Psoas muscle (tissue), 7 donors: ENCODE measurements at regions not wholly inside any gene's neighbourhood (a gene's known extent, or its start where the extent isn't known, plus 50 kb on each side); places are given as distances from the start of the nearest gene placed in this dataset.
"Not testable (repeated sequence)": the region's sequence is repeated elsewhere in the genome, so short reads cannot be mapped to it uniquely, and the experiment has no call there.

Experiments
- ATAC-seq, 4 donors: fragments of 200-7000 bp; cut with Tn5 transposase; one replicate each; pipeline ENCODE4 v1.9.1; 2020; ENCODE audit warnings: moderate library complexity in 3 of 4, mild to moderate bottlenecking in 2 of 4
- DNase-seq, 2 donors: peaks; one replicate each; pipeline ENCODE4 v3.0.0-alpha.2; 2020
- H3K27ac ChIP-seq: fragments of 200-600 bp; one replicate; pipeline ENCODE4 v1.8.0; 2022
- H3K27me3 ChIP-seq, 3 donors: fragments of 200-600 bp in 1 of 3; one replicate each; pipeline versions ENCODE4 v1.6.1 to v1.8.0; 2013 to 2022; ENCODE audit warnings: low read length in 2 of 3, mild to moderate bottlenecking in 2 of 3, moderate library complexity in 1 of 3; ENCODE audit not compliant: insufficient read depth in 3 of 3
- H3K36me3 ChIP-seq, 2 donors: fragments of 200-600 bp in 1 of 2; one replicate each; pipeline versions ENCODE4 v1.6.1 to v1.8.0; 2013 to 2022; ENCODE audit warnings: low read depth in 1 of 2, mild to moderate bottlenecking in 1 of 2, moderate library complexity in 1 of 2; ENCODE audit not compliant: insufficient read depth in 1 of 2
- H3K4me1 ChIP-seq: fragments of 200-600 bp; one replicate; pipeline ENCODE4 v1.8.0; 2022
- H3K4me3 ChIP-seq: fragments of 200-600 bp; one replicate; pipeline ENCODE4 v1.8.0; 2022; ENCODE audit warnings: mild to moderate bottlenecking
- H3K9me3 ChIP-seq: fragments of 200-600 bp; one replicate; pipeline ENCODE4 v1.8.0; 2022
- WGBS, 3 donors: extraction: QIAGEN DNeasy Blood & Tissue Kit; methylation state at CpG; one replicate each; pipeline versions ENCODE4 v1.1.6 to v1.1.7; 2013; 5-methylcytosine and 5-hydroxymethylcytosine counted together
- intact Hi-C, 2 donors: fragments of 100-400 bp; cut with DNase I; formaldehyde crosslinking; loops; one replicate each; pipeline versions ENCODE4 v1.11.0 to v1.14.2; 2022
- TF ChIP-seq, protein P1 (sequence below): fragments of 200-600 bp; IDR thresholded peaks from one replicate; pipeline ENCODE4 v1.8.0; 2022; ENCODE audit warnings: antibody characterized with exemption
- donor health status: healthy with polysubstance abuse.
- donor health status: DM: no; HTN: no; CAD: no; lungs with moderate emphysema.
- donor health status: Bipolar disorder and iron deficiency.
- donor health status: healthy.
- donor health status: DM: yes; HTN: yes; CAD: no.
- donor health status: DM: no; HTN: no; CAD: no.
- donor health status: DM: yes; HTN: yes; CAD: no.

DNA sequence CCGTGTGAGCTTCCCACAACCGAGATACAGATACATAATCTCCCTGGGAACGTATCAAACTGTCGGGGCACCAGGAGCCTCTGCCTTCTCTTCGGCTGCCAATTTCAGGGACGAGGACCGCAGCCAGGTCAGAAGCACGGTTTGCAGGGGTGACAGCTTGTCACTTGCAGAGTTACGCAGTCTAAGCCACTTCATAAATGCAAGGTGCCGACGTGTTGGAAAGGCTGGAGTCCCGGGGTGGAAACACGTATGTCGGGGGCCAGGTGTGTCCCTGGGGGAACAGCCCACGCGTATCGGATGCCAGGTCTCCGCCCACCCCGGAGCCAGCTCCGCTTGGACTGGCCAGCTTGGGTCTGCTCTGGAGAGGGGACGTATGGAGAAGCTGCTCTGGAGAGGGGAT lies 76.3 kb upstream of the SHOX start:
- ATAC-seq (no peak), DNase-seq (no peak)
- intact Hi-C loops = no loop called here
- H3K27me3 ChIP-seq = peaks cover 0 to 2% (median 0%) of the 10 kb centered on the region in 3 donors
- H3K4me1 ChIP-seq = no peaks in the 10 kb centered on the region
- TF ChIP-seq, protein P1, sequence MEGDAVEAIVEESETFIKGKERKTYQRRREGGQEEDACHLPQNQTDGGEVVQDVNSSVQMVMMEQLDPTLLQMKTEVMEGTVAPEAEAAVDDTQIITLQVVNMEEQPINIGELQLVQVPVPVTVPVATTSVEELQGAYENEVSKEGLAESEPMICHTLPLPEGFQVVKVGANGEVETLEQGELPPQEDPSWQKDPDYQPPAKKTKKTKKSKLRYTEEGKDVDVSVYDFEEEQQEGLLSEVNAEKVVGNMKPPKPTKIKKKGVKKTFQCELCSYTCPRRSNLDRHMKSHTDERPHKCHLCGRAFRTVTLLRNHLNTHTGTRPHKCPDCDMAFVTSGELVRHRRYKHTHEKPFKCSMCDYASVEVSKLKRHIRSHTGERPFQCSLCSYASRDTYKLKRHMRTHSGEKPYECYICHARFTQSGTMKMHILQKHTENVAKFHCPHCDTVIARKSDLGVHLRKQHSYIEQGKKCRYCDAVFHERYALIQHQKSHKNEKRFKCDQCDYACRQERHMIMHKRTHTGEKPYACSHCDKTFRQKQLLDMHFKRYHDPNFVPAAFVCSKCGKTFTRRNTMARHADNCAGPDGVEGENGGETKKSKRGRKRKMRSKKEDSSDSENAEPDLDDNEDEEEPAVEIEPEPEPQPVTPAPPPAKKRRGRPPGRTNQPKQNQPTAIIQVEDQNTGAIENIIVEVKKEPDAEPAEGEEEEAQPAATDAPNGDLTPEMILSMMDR = no peak
- 73 to 78% (median 77%) methylated on average over 21 of the region's 21 CpGs for WGBS, 3 donors
- H3K36me3 ChIP-seq = no peaks in the 10 kb centered on the region
- no peaks in the 10 kb centered on the region for H3K9me3 ChIP-seq
- H3K27ac ChIP-seq = no peak overlapping the region
- H3K4me3 ChIP-seq = no peak overlapping the region

DNA sequence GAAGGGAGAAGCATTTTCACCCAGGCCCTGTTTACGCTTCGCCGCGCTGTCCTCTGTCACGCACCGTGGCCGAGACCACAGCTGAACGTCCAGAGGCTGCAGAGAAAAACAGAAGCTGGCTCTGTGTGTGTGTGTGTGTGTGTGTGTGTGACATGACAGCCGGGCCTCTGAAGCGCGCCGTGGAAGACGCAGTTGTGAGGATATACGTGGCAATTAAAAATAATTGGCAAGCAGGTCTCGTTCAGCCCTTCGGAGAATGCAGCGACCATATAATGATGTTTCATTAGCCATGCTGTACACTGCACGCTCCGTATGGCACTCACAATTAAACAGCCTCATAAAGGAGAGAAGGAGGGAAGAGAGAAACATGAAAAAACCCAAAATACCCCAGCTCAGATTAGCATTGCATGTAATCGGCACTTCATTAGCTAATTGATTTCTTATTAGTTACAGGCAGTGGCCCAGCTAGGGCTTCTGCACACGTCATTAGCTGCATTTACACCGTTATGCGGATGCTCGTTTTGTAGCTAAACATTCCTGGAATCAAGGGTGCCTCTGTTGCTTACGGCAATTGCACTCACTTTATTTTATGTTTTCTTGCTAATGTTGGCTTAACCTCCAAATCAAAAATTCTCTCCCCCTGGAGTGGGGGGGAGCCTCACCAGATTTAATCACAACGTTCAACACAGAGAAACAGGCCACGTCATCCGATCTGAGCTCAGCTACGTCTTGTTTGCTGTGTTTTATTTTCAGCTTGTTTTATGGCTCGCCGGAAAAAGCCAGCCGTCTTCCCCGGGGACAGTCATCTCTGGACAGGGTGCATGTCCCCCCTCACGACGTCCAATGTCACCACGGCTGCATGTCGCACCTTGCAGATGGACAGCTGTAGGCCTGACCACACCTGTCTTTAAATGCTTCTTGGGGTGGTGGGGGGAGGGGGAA lies 74.6 kb upstream of the SHOX start:
- Histone ChIP-seq H3K4me1 (no peaks in the 10 kb centered on the region), H3K27me3 (peaks cover 0 to 2% (median 0%) of the 10 kb centered on the region in 3 donors), H3K36me3 (no peaks in the 10 kb centered on the region), H3K27ac (no peak overlapping the region), H3K9me3 (no peaks in the 10 kb centered on the region), H3K4me3 (no peak overlapping the region)
- 37 to 51% (median 49%) methylated on average over 37 of the region's 37 CpGs for WGBS, 3 donors
- no peak for ATAC-seq
- TF ChIP-seq, protein P1 = no peak
- DNase-seq = no peak
- intact Hi-C loops = no loop called here

DNA sequence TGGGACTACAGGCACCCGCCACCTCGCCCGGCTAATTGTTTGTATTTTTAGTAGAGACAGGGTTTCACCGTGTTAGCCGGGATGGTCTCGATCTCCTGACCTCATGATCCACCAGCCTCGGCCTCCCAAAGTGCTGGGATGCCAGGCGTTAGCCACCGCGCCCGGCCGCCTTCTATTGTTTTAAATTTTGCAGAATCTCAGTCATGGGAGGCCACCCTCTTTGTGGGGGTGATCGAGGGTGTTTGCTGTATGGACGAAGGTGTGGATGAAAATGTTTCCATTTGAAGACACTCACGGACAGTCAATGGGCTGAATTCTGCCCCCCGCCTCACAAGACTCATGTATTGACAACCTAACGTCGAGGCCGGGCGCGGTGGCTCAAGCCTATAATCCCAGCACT lies 73.0 kb upstream of the SHOX start:
- H3K27ac ChIP-seq, intact Hi-C loops, H3K4me1 ChIP-seq, H3K4me3 ChIP-seq, DNase-seq, ATAC-seq, H3K27me3 ChIP-seq, H3K9me3 ChIP-seq, H3K36me3 ChIP-seq: not testable (repeated sequence)
- WGBS, 3 donors = 87 to 92% (median 92%) methylated on average over 21 of the region's 21 CpGs

DNA sequence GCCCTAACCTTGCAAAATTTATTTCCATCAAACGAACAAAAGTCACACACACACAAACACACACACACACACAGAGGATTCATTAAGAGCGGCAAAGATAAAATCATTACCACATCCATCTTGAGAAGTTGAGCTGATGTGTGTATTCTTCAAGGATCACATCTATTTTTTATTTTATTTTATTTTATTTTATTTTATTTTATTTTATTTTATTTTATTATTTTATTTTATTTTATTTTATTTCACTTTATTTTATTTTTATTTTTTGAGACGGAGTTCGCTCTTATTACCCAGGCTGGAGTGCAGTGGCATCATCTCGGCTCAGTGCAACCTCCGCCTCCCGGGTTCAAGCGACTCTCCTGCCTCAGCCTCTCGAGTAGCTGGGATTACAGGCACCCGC lies 71.3 kb upstream of the SHOX start:
- not testable (repeated sequence) for H3K27ac ChIP-seq, H3K27me3 ChIP-seq, H3K36me3 ChIP-seq

DNA sequence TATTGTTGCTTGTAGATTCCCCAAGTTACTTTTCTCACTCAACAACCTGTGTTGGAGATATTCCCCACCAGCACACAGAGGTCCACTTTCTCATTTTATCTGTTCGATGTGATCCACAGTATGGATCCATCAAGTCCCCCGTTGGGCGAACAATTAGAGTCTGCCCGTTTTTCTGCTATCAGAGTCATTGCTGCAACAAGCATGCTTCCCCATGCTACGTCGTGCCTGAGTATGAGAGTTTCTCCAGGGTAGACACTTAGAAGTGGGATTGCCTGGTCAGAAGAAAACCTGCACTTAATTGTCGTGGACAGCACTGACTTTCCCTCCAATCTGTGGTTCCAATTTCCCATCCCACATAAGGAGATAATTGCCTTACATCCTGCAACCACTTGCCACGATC lies 62.7 kb upstream of the SHOX start:
- no peaks in the 10 kb centered on the region for H3K9me3 ChIP-seq
- no peaks in the 10 kb centered on the region for H3K4me1 ChIP-seq
- H3K27ac ChIP-seq = no peak overlapping the region
- H3K27me3 ChIP-seq = no peaks in the 10 kb centered on the region
- no peak overlapping the region for H3K4me3 ChIP-seq
- no peaks in the 10 kb centered on the region for H3K36me3 ChIP-seq
- TF ChIP-seq, protein P1 = no peak
- WGBS, 3 donors = 79 to 80% (median 79%) methylated on average over 8 of the region's 8 CpGs
- no peak for ATAC-seq
- intact Hi-C loops = no loop called here
- no peak for DNase-seq

More for the DNA sequence above, 71.3 kb upstream of the SHOX start:
- H3K9me3 ChIP-seq, DNase-seq, H3K4me1 ChIP-seq, H3K4me3 ChIP-seq, ATAC-seq, intact Hi-C loops: not testable (repeated sequence)
- 90 to 93% (median 92%) methylated on average over 10 of the region's 10 CpGs for WGBS, 3 donors
